HG03558 (cell line): ENCODE measurements at regions not wholly inside any gene's neighbourhood (a gene's known extent, or its start where the extent isn't known, plus 50 kb on each side); places are given as distances from the start of the nearest gene placed in this dataset.
"Not testable (repeated sequence)": the region's sequence is repeated elsewhere in the genome, so short reads cannot be mapped to it uniquely, and the experiment has no call there.

Experiments
- ATAC-seq: cut with Tn5 transposase; IDR thresholded peaks from one replicate; pipeline ENCODE4 v1.9.1; 2021; ENCODE audit warnings: moderate number of reproducible peaks; ENCODE audit not compliant: unreplicated experiment; ENCODE audit errors: extremely low read depth

DNA sequence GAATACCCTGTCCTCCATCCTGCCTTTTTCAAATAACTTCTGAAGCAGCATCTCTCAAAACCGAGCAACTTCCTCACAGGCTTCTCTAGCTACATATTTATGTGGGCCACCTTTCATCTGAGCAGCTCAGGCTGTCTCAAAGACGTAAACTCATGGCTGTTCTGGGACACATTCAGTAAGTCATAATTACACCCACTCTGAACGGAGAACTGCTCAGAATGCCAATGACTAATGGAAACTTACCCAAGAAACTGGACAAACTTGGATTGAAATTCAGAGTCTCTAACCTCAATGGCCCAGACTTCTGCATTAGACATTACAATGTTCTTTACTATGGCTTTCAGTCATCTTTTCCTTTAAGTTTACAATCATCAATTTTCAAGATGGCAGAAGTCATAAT lies 145.2 kb downstream of the RAD51AP2 start:
- no peak for ATAC-seq

- ATAC-seq, result no peak
Measured at GRCh38 chr2:17363846-17364245, 154.4 kb downstream of the RAD51AP2 start.

- ATAC-seq, result no peak
Measured at GRCh38 chr2:17362956-17363355, 155.3 kb downstream of the RAD51AP2 start.

GRCh38 chr2:17355608-17356329 lies 162.5 kb downstream of the RAD51AP2 start:
- peak; percentile 92 for ATAC-seq

GRCh38 chr2:17353263-17353662 lies 165.0 kb downstream of the RAD51AP2 start:
- ATAC-seq, result no peak

DNA sequence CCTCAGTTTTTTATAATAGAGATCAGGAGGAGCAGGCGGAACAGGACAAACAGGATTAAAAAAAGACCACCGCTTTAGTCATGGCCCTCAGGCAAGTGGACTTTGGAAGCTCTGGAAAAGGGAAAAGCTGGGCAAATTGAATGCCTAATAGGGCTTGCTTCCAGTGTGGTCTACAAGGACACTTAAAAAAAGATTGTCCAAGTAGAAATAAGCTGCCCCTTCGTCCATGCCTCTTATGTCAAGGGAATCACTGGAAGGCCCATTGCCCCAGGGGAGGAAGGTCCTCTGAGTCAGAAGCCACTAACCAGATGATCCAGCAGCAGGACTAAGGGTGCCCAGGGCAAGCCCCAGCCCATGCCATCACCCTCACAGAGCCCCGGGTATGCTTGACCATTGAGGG lies 175.5 kb downstream of the RAD51AP2 start:
- ATAC-seq, result not testable (repeated sequence)

DNA sequence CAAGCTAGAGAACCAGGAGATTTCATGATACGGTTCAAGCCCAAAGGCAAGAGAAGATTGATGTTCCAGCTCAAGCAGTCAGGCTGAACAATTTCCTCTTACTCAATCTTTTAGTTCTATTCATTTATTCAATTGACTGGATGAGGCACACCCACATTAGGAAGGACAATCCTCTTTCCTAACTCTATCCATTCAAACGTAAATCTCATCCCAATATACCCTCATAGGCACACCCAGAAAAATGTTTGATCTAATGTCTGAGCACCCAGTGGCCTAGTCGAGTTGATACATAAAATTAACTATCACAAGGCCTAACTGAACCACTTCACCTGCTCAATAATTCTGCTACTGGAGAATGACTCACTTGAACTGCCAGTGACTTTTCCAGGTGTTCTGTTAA lies 180.7 kb downstream of the RAD51AP2 start:
- no peak for ATAC-seq

- no peak for ATAC-seq
Measured at GRCh38 chr2:17336458-17336857, 181.8 kb downstream of the RAD51AP2 start.

GRCh38 chr2:17334300-17334699 lies 183.9 kb downstream of the RAD51AP2 start:
- ATAC-seq, result no peak

DNA sequence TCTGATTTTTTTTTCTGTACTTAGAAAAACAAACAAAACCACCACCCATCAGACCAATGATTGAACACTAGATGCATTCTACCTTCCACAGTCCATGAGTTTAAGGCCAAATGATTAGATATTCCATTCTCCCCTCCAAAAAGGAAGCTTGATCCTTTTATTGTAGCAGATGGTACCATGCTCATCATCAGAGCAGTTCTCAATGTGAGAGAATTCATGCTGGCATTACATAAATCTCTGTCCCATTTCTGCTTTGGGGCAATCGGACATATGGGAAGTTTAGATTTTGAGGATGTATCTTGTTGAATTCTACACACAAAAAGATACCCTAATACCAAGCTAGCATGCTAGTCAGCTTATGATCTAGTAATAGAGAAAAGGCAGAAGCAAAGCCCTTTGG lies 186.6 kb downstream of the RAD51AP2 start:
- ATAC-seq, result no peak

DNA sequence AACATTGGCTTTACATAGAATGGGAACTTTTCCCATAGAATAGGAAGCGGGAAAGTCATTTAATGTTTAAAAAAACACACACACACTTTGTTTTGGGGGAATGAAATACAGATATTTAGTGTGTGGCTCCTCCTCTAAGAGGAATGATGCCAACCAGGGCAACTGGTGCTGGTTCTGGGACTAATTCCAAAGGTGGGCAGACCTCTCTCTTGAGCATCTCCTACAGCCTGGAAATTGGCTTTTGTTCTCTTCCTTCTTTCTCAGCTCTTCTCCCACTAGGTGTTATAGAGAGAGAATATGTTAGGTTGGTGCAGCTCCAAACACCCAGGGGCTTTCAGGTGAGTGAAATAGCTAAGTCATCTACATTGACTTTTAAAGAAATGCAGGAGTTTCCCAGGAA lies 190.1 kb downstream of the RAD51AP2 start:
- no peak for ATAC-seq

GRCh38 chr2:17327649-17328048 lies 190.6 kb downstream of the RAD51AP2 start:
- ATAC-seq, result no peak

DNA sequence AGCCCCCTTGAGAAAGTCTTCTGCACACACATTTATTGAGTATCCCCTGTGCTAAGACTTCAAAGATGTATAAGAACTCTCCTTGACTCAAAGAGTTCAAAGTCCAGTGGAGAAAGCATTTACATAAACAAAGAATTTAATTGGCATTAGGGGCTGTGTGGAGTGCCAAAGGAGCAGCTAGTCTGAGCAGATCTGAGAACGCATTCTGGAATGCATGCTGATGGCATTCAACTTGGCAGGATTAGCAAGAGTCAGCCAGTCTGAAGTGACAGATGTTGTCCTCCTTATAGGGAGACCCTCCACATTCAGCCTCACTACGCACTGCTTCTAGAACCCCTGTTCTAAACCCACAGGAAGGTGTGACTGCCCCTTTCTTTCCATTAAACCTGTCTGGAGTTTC lies 191.5 kb downstream of the RAD51AP2 start:
- ATAC-seq, result no peak

DNA sequence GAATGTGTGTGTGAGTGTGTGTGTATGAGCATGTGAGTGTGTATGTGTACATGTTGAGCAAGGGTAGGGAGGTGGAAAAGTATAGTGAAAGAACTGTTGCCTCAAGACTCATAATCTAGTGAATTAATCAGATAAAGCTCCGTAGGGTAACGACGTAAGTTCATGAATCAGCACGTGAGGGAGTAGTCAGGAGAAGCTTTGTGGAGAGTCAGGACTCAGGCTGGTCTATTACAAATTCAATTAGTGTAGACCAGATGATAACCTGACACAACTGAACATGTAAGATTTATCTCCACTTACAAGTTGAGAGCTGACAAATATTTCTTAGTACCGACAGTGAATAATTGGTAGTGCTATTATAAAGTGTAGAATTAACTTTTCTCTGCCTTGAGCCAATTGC lies 194.5 kb downstream of the RAD51AP2 start:
- ATAC-seq, result no peak

GRCh38 chr2:17322461-17322860 lies 195.8 kb downstream of the RAD51AP2 start:
- no peak for ATAC-seq

GRCh38 chr2:17319090-17319489 lies 199.2 kb downstream of the RAD51AP2 start:
- no peak for ATAC-seq

DNA sequence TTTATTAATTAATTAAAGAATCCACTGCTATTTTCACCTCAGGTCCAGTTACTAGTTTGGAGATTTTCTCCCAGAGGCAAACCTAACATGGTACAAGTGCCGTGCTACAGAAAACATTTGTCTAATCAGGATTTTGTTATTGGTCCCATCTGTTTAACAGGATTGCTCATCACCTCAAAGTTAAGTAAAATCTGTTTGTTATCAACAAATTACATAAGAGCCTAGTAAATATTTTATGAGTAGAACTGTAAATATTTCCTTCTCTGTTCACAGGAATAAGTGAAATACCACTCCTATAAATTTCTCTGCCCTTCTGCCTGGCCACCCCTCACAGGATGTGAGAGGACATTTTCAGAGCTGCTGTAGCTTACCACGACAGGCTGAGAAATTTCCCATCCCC lies 200.2 kb downstream of the RAD51AP2 start:
- no peak for ATAC-seq

- ATAC-seq, result no peak
Measured at GRCh38 chr2:17317439-17317976, 200.7 kb downstream of the RAD51AP2 start.

DNA sequence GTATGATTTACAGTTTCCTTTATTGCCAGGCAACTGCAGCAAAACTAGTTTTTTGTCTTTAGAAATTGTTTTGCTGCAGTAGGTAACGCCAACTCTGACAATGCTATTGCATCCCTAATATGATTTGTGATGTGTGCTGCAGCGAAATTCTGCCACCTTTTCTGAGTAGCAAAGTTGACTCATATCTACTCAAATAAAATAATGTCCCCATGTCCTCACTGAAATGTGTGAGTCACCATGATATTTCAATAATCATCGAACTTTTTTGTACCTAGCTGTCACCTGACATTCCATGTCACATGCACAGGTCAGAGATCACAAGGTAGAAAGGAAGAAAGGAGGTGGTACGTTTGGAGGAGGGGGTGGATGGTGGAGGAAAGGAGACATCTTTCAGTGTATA lies 205.0 kb downstream of the RAD51AP2 start:
- ATAC-seq, result no peak

DNA sequence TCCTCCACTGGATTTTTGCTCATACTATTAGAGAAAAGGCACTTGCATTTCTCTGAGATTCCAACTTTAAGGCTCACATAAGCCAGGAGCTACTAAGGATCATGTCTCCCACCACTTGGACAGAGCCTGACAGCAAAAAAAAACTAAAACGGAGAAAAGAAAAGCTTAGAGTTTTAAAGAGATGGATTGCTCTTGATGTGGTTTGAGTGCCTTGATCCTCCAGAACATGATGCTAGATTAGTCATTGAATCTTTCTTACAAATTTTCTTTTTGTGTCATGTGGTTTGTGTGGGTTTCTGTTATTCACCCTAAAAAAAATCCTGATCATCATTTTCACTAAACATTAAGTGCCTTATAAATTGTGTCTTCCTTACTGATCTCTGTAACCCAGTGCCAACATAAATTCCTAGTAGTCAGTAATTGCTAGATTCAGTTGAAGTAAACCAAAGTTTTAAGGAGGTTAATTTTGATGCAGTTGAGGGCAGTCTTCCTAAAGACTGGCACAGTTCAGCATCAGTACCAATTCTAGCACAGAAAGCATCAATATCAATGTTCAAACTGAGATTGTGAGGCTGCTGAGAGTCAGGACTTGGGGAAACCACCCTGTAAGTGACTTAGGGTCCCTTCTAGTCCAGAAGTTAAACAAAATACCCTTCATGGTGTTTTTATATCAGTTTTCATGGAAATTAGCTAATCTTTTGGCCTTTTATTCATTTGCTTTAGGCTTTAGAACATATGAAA lies 206.3 kb downstream of the RAD51AP2 start:
- no peak for ATAC-seq

DNA sequence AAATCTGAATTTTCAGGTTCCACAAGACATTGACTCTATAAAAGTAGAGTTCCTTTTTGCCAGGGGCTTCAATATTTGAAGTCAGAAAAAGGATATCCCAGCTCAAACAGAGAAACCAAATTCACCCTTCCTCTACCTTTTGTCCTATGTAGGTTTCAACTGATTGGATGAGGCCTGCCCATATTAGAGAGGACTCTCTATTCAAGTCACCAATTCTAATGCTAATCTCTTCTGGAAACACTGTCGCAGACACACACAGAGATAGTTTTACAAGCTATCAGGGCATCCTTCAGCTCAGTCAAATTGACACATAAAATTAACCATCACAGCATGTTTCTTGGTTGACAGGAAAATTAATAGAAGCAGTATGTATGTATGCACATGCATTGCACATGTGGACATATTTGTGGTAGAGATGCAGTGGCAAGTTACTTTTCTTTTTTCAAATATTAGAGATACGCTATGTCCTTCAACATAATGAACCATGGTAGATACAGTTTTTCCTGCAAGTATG lies 207.1 kb downstream of the RAD51AP2 start:
- no peak for ATAC-seq
